Thyroid gland (tissue), 4 donors: ENCODE measurements at regions not wholly inside any gene's neighbourhood (a gene's known extent, or its start where the extent isn't known, plus 50 kb on each side); places are given as distances from the start of the nearest gene placed in this dataset.
"Not testable (repeated sequence)": the region's sequence is repeated elsewhere in the genome, so short reads cannot be mapped to it uniquely, and the experiment has no call there.

ENCODE experiments used
- DNase-seq, 2 donors: peaks; one replicate each; pipeline ENCODE4 v3.0.0-alpha.2; 2019
- H3K27ac ChIP-seq, 3 donors: fragments of 200-600 bp; sonication (generic); 1 replicate in 2 of 3; 2 replicates in 1 of 3; pipeline ENCODE4 v1.5.1; 2016 to 2019; ENCODE audit warnings: mild to moderate bottlenecking in 1 of 3, moderate library complexity in 1 of 3
- H3K27me3 ChIP-seq: fragments of 200-600 bp; sonication (generic); one replicate; pipeline ENCODE4 v1.5.1; 2019
- H3K36me3 ChIP-seq, 2 donors: fragments of 200-600 bp; sonication (generic); one replicate each; pipeline ENCODE4 v1.5.1; 2016 to 2019
- H3K4me1 ChIP-seq, 2 donors: fragments of 200-600 bp; sonication (generic); one replicate each; pipeline ENCODE4 v1.5.1; 2017 to 2019
- H3K4me3 ChIP-seq, 3 donors: fragments of 200-600 bp; sonication (generic); replicated peaks in 1 of 3; 1 replicate in 2 of 3; 2 replicates in 1 of 3; pipeline ENCODE4 v1.5.1; 2016; ENCODE audit warnings: mild to moderate bottlenecking in 1 of 3
- H3K9me3 ChIP-seq: fragments of 200-600 bp; sonication (generic); one replicate; pipeline ENCODE4 v1.5.1; 2017
- POLR2A ChIP-seq, 2 donors: fragments of 450-650 bp; IDR thresholded peaks; one replicate each; pipeline ENCODE4 v1.6.1; 2017; ENCODE audit warnings: antibody characterized with exemption in 2 of 2, mild to moderate bottlenecking in 2 of 2, moderate library complexity in 1 of 2
- WGBS, 2 donors: methylation state at CpG; one replicate each; pipeline ENCODE4 v1.1.5; 2017; 5-methylcytosine and 5-hydroxymethylcytosine counted together
- intact Hi-C: fragments of 100-400 bp; cut with DNase I; formaldehyde crosslinking; loops from one replicate; pipeline ENCODE4 v1.15.1; 2023
- TF ChIP-seq, protein P1 (sequence below), 6 experiments: fragments of 200-600 bp in 3 of 6; fragments of 450-650 bp in 3 of 6; sonication (generic) in 3 of 6; IDR thresholded peaks; one replicate each; pipeline ENCODE4 v1.5.1; 2016 to 2019; ENCODE audit warnings: antibody characterized with exemption in 6 of 6, mild to moderate bottlenecking in 2 of 6, inconsistent platforms in 1 of 6, moderate library complexity in 1 of 6

- no peak overlapping the region for H3K4me3 ChIP-seq
- intact Hi-C loops = no loop called here
- no peak overlapping the region for H3K27ac ChIP-seq
Measured at GRCh38 chr10:65415318-65415717, 1510.5 kb upstream of the LRRTM3 start.

DNA sequence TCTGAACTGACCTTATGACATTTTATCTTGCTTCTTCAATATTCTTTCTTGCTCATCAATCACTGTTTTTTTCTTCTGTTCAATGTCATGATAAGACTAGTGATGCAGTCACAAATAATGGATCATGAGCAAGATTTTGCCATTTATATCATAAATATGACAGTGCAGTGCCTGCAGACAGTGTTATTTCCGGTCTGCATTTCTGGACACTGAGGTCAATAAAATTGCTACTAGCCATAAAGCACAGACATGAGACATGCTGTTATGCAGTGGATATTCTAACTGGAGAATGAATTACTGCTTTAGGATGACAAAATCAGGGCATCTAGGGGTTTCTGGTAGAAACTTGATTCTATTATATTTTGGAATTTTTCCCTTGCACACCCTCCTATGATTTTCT is 1509.7 kb upstream of the LRRTM3 start:
- Histone ChIP-seq H3K27ac (no peak overlapping the region), H3K9me3 (no peaks in the 10 kb centered on the region), H3K4me1 (no peaks in the 10 kb centered on the region), H3K27me3 (no peaks in the 10 kb centered on the region), H3K36me3 (no peaks in the 10 kb centered on the region), H3K4me3 (no peak overlapping the region)
- WGBS, 2 donors = 83 to 91% methylated on average over 1 of the region's 1 CpG
- intact Hi-C loops = no loop called here
- DNase-seq = no peak
- TF ChIP-seq POLR2A (IDR thresholded peaks at IDR 0.05) = no peak
- TF ChIP-seq, protein P1, sequence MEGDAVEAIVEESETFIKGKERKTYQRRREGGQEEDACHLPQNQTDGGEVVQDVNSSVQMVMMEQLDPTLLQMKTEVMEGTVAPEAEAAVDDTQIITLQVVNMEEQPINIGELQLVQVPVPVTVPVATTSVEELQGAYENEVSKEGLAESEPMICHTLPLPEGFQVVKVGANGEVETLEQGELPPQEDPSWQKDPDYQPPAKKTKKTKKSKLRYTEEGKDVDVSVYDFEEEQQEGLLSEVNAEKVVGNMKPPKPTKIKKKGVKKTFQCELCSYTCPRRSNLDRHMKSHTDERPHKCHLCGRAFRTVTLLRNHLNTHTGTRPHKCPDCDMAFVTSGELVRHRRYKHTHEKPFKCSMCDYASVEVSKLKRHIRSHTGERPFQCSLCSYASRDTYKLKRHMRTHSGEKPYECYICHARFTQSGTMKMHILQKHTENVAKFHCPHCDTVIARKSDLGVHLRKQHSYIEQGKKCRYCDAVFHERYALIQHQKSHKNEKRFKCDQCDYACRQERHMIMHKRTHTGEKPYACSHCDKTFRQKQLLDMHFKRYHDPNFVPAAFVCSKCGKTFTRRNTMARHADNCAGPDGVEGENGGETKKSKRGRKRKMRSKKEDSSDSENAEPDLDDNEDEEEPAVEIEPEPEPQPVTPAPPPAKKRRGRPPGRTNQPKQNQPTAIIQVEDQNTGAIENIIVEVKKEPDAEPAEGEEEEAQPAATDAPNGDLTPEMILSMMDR (IDR thresholded peaks at IDR 0.05) = no peak

More at GRCh38 chr10:65415318-65415717, 1510.5 kb upstream of the LRRTM3 start:
- H3K9me3 ChIP-seq = no peaks in the 10 kb centered on the region
- DNase-seq = no peak
- TF ChIP-seq, protein P1 (IDR thresholded peaks at IDR 0.05) = no peak
- TF ChIP-seq POLR2A (IDR thresholded peaks at IDR 0.05) = no peak
- no peaks in the 10 kb centered on the region for H3K27me3 ChIP-seq
- H3K36me3 ChIP-seq = no peaks in the 10 kb centered on the region
- H3K4me1 ChIP-seq = no peaks in the 10 kb centered on the region

DNA sequence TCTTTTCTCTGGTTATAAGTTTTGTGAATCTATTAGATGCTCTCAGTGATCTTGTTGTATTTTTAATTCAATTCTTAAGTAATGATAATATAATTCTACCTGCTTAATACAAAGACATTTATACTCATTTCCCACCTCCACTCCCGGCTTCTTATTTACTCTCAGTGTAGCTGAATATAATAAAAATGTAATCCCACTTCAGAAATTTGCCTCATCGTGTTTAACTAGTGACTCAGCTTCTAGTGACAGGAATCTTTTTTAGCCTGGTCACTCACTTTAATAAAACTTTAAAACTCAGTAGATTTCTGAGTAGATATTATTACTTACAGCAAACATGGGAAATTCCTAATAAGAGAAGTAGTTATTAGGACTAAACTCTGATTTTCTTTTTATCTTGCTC is 1506.2 kb upstream of the LRRTM3 start:
- no peaks in the 10 kb centered on the region for H3K27me3 ChIP-seq
- no peaks in the 10 kb centered on the region for H3K9me3 ChIP-seq
- H3K27ac ChIP-seq = no peak overlapping the region
- H3K4me1 ChIP-seq = no peaks in the 10 kb centered on the region
- intact Hi-C loops = no loop called here
- TF ChIP-seq POLR2A (IDR thresholded peaks at IDR 0.05) = no peak
- TF ChIP-seq, protein P1 (IDR thresholded peaks at IDR 0.05) = no peak
- H3K36me3 ChIP-seq = no peaks in the 10 kb centered on the region
- no peak overlapping the region for H3K4me3 ChIP-seq
- DNase-seq = no peak
- 59 to 78% methylated on average over 2 of the region's 2 CpGs for WGBS, 2 donors

DNA sequence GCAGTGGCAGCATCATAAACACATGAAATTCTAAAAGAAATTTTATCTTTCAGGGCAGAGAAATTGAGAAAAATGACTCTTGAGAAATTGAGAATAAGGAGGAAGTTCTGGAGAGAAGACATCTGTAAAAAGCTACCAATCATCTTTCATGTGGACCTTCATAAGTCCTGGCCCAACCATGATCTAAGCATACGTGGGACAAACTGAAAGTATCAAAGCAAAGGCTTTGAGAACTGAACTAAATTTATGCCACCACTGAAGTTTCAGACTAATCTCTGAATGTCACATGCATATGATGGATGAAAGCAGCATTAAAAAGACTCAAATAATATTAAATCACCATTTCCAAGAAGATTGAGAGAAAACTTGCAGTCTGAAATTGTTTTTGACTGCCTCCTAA is 1502.8 kb upstream of the LRRTM3 start:
- no peak for TF ChIP-seq POLR2A (IDR thresholded peaks at IDR 0.05)
- TF ChIP-seq, protein P1 (IDR thresholded peaks at IDR 0.05) = no peak
- 78 to 79% methylated on average over 1 of the region's 1 CpG for WGBS, 2 donors
- intact Hi-C loops = no loop called here
- Histone ChIP-seq H3K4me1 (no peaks in the 10 kb centered on the region), H3K4me3 (no peak overlapping the region), H3K27me3 (no peaks in the 10 kb centered on the region), H3K36me3 (no peaks in the 10 kb centered on the region), H3K9me3 (no peaks in the 10 kb centered on the region), H3K27ac (no peak overlapping the region)
- no peak for DNase-seq

GRCh38 chr10:65429381-65429780 is 1496.5 kb upstream of the LRRTM3 start:
- H3K9me3 ChIP-seq, H3K27me3 ChIP-seq, H3K4me3 ChIP-seq, H3K4me1 ChIP-seq, H3K36me3 ChIP-seq, DNase-seq, intact Hi-C loops, H3K27ac ChIP-seq: not testable (repeated sequence)
- 94 to 96% methylated on average over 17 to 18 of the region's 30 CpGs for WGBS, 2 donors

DNA sequence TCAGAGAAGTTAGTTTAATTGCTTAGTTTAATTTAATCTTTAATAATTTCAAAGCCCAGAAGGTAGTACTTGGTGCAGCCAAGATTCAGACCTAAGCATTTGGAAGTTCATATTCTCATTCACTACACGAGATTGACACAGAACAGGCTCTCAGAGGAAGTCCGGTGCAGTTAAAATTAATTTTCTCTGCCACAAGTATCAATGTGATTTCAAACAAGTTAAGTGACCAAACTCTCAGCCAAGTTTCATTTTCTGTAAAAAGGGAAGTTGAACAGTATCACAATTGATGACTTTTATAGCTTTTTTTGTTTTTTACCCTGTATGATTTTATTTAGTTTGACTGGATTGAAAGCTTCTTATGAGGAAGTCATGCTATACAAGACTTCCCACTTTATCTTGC is 1494.9 kb upstream of the LRRTM3 start:
- no peak overlapping the region for H3K27ac ChIP-seq
- 51 to 62% methylated on average over 2 of the region's 2 CpGs for WGBS, 2 donors
- no peak overlapping the region for H3K4me3 ChIP-seq
- no peaks in the 10 kb centered on the region for H3K4me1 ChIP-seq
- H3K36me3 ChIP-seq = no peaks in the 10 kb centered on the region
- TF ChIP-seq, protein P1 (IDR thresholded peaks at IDR 0.05) = no peak
- no peak for TF ChIP-seq POLR2A (IDR thresholded peaks at IDR 0.05)
- intact Hi-C loops = no loop called here
- DNase-seq = no peak
- no peaks in the 10 kb centered on the region for H3K27me3 ChIP-seq
- H3K9me3 ChIP-seq = no peaks in the 10 kb centered on the region
